GM18511 (cell line): ENCODE measurements at regions not wholly inside any gene's neighbourhood (a gene's known extent, or its start where the extent isn't known, plus 50 kb on each side); places are given as distances from the start of the nearest gene placed in this dataset.
"Not testable (repeated sequence)": the region's sequence is repeated elsewhere in the genome, so short reads cannot be mapped to it uniquely, and the experiment has no call there.

Source experiments
- ATAC-seq: cut with Tn5 transposase; IDR thresholded peaks from one replicate; pipeline ENCODE4 v1.9.1; 2021; ENCODE audit warnings: mild to moderate bottlenecking, moderate library complexity; ENCODE audit not compliant: unreplicated experiment

DNA sequence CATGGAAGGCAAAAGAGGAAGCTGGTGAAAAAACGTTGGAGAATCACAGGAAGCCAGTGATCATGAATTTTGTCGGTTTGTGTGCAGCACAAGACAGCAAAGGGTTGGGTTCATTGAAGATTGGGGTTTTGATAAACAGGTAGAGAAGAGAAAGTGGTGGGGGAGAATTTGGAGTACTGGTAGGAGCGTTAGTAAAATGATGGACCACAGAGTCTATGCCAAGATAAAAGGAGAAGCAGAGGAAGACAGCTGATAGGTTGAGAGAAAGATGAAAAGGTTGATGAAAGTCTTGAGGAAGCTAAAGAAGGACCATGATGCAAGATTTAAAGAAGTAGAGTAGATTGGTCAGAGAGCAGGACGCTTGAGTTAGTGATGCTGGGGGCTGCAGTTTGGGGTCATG lies 156.8 kb upstream of the POU3F1 start:
- no peak for ATAC-seq

DNA sequence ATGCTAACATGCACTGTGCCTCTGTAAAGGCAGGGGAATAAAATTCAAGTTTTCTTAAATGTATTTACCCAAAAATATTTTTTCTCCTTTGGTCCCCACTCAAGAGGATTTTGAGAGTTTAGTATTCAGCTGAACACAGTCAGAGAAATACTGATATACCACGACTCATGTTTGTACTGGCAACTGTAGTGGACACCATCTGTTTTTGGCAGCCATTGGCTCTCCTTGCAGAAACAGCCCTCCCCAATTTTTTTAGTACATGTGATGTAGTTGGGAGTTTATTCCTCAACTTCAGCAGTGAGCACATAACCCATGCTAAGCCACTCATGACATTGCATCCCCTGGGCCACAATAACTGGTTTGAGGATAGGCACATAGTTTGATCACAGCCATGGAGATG lies 154.8 kb upstream of the POU3F1 start:
- ATAC-seq = no peak

GRCh38 chr1:38198621-38199020 lies 152.0 kb upstream of the POU3F1 start:
- no peak for ATAC-seq

DNA sequence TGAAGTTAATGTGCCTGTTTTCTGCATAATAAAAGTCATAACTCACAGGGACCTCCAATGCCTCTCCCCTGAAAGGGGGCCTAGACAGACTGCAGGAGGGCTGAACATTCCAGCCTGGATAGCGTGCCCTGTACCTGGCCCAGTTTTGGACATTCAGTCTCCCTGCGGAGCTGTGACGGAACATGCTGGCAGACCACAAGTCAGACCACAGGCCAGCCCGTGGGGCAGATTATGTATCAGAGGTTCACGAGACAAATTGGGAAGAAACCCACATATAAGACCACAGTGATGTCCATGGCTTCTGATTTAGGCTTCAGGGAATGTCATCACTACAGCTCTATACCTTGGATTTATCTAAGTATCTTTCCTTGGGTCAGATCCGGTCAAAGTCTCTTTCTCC lies 151.5 kb upstream of the POU3F1 start:
- ATAC-seq = no peak

DNA sequence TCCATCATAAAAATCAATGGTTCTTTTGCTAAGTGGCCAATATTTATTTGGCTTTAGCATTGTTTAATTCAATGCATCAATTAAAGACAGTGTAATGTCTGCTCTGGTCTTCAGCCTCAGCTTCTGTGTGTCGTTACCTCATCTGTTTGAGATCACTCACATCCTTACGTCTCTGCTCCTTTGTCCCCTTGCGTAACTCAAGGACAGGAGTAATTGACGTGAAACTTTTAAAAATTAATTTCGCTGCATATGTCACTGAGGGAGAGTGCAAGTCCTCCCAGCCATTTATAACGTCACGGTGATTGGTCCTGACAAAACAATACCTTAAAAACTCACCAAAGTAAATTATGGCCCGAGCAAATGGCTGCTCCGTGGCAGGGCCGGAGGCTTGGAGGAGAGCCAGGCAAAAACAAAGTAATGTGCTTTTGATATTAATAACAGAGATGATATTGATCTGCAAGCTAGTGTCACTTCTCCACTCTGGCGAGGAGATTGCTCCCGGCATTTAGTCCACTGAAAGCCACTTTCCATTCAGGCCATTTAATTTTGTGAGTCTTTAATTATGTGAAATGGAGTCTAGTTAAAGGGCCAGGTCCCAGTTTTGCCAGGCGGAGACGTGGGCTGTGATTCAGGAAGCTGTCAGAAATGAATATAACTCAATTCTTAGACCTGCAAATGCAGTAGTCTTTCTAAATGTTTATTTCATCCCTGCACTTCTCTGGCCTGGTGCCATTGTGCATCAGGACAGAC lies 150.9 kb upstream of the POU3F1 start:
- no peak for ATAC-seq

GRCh38 chr1:38194472-38194871 lies 147.9 kb upstream of the POU3F1 start:
- no peak for ATAC-seq

- no peak for ATAC-seq
Observed at GRCh38 chr1:38193040-38193439, 146.4 kb upstream of the POU3F1 start.

DNA sequence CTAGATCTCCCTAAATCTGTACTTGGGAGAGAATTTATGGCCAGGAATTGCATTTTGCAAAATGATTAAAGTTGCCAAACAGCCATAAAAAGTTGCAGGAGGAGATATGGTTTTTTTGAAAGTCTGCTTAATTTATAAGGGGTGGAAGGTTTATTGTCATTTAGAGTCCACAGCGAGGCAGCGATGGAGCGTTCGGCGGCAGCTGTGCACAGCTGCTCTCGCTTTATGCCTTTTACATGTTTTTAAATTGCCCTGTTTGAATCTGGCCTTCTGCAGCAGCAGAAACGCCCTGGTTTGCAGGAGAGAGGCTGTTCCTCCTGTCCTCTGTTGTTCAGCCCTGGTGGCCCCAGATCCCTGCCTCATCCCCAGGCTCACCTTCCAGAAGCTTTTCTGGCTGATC lies 144.9 kb upstream of the POU3F1 start:
- ATAC-seq = no peak

- ATAC-seq = no peak
Observed at GRCh38 chr1:38190983-38191382, 144.4 kb upstream of the POU3F1 start.

GRCh38 chr1:38187552-38187951 lies 141.0 kb upstream of the POU3F1 start:
- ATAC-seq = no peak

GRCh38 chr1:38186566-38186965 lies 140.0 kb upstream of the POU3F1 start:
- ATAC-seq = no peak

DNA sequence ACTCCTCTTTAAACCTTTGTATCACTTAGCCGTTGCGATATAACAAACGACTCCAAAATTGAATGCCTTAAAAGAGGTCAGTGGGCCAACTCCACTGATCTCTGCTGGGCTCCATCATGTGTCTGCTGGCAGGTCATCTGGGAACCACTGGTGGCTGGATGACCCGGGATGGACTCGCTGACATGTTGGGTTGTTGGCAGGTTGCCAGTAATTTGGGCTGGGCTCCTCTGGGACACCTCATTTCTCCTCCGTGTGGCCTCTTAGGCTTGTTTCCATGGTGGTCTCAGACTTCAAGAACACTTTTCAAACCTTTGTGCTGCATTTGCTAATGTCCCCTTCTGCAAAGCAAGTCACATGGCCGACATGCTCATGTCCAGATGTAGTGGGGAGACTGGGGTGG lies 139.3 kb upstream of the POU3F1 start:
- no peak for ATAC-seq

DNA sequence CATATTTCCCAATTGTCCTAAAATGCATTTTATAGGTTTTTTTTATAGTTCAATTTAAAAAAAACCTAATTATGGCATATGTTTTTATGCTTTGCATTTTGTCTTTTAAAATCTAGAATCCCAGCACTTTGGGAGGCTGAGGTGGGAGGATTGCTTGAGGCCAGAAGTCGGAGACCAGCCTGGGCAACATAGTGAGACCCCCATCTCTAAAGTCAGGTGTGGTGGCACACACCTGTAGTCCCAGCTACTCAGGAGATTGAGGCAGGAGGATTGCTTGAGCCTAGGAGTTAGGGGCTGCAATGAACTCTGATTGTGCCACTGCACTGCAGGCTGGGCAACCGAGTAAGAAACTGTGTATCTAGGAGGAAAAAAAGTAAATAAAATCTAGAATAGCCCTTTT lies 137.2 kb upstream of the POU3F1 start:
- no peak for ATAC-seq

- no peak for ATAC-seq
Observed at GRCh38 chr1:38183096-38183495, 136.5 kb upstream of the POU3F1 start.

- not testable (repeated sequence) for ATAC-seq
Observed at GRCh38 chr1:38180388-38180787, 133.8 kb upstream of the POU3F1 start.

DNA sequence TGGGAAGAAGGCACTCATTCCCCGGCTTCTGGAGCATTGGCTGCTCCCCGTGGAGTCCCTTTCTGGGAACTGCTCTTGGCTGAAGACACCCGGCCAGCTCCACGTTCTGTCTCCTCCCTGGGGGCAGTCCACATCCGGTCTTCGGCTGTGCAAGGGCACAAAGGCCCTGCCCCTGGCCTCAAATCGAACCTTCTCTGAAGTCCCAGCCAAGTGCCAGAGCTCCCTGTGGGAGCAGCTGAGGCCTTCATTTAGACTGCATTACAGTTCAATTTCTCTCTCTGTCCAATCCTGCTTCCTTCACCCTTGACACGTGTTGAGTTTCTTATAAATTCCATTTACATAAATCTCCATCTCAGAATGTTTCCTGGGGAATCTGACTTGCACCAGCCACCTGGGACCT lies 132.9 kb upstream of the POU3F1 start:
- no peak for ATAC-seq

DNA sequence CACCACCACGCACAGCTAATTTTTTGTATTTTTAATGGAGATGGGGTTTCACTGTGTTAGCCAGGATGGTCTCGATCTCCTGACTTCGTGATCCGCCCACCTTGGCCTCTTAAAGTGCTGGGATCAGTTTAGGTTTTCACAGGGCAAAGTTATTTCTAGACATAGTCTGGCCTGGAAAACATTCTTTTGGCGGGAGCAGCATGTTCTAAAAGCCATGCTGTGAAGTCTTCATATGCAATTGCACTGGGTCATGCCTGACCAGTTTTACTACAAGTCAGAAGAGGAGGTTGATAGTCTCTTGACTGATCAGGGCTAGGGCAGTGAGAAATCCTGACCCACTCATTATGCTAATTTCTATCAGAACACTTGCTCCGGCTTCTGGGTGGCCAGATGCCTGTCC lies 131.6 kb upstream of the POU3F1 start:
- ATAC-seq = no peak

DNA sequence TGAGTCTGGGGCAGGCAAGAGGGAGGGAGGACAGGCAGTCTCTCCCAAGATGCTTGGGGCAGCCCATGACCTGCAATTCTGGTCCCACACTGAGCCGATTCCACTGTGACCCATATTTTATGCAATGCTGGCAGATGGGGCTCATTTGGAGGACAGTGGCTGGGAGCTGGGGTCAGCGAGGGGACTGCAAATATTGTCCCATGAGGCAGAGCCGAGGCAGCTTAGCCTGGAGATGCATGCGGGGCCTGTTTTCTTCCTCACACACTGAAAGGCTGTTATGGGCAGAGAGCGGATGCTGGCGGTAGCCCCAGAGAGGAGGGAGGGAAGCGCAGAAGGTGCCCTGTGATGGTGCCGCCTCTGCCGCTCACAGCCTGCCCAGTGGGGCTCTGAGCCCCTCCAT lies 128.5 kb upstream of the POU3F1 start:
- no peak for ATAC-seq

GRCh38 chr1:38173848-38174247 lies 127.3 kb upstream of the POU3F1 start:
- ATAC-seq = peak; percentile 31

GRCh38 chr1:38173157-38173831 lies 126.7 kb upstream of the POU3F1 start:
- peak; percentile 65 for ATAC-seq

DNA sequence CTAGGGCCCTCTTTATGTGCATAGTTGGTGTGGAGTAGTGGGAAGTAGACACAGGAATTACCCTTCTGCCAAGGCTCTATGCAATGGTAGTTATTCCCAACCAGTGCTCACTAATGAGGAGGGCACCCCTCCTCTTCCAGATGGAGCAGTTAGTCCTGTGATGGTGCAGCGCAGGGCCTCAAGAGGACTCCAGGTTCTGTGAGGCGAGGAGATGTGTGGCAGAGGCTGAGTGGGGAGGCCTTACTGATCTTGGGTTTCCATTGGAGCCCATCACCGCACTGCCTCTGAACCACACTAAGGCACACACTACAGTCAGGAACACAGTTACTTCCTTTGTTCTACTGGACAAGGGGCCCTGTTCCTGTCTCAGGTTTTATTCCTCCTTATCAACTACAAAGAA lies 122.5 kb upstream of the POU3F1 start:
- ATAC-seq = no peak

DNA sequence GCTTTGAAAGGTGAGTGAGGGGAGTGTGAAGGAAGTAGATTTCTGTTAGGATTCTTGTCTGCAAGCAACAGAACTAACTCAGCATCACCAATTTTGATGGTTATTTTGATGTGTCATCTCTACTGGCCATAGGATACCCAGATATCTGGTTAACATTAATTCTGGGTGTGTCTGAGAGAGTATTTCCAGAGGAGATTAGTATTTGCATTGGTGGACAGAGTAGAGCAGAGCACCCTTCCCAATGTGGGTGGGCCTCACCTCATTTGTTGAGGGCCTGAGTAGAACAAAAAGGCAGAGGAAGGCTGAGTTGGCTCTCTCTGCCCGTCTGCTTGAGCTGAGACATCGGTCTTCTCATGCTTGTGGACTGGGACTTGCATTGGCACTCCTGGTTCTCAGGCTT lies 121.8 kb upstream of the POU3F1 start:
- no peak for ATAC-seq

DNA sequence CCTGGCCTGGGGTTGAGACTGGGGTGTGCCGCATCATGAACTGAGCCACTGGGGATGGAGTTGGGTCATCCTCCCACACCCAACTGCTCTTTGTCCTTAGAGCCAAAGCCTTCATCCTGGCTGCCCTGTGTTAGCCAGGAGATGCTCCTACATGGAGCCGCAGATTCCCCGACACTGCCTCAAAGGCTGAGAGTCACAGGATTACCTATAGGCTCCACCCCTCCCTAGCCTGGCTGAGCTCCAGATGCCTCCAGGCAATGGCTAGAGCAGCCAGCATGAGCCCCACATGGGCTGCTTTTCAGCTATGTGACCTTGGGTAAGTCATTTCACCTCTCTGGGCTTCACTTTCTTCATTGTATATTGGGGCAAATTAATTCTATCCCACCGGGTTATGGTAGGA lies 119.9 kb upstream of the POU3F1 start:
- ATAC-seq = no peak
